ENCODE measurements at regions not wholly inside any gene's neighbourhood (a gene's known extent, or its start where the extent isn't known, plus 50 kb on each side); places are given as distances from the start of the nearest gene placed in this dataset.

DNA sequence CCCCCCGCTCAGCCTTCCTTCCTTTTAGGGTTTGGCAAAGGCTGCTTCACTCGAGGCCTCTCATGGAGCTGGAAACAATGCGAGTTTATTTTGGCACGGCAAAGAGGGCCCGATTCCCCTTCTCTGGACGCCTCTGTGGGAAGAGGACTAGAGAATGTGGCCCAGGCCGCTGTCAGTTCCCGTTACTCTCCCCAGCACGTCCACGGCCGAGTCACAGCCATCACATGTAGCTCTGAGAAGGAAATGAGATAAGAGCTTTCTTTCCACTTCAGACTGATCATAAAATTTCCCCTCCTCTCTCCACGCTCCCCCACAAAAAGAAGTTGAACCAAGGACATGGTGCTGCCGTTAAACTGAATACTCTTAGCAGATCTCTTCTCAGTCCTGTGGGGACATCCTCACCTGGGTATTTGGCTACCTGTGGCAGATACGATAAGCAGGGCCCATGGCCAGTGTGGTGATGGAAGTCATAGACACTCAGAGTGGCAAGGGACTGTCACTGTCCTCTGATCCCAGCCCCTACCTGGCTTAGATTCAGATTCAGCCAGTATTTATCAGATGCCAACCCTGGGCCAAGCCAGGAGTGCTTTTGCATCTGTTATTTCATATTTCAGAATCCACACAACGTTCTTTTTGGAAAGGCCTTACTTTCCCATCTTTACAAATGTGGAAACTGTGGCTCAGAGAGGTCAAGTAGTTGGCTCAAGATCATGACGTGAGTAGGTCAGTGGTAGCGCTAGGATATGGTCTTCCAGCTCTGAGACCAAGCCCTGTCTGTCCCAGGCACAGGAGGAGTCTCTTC is 101.2 kb downstream of the MCFD2 start:
- no peak for TF ChIP-seq POLR2A (IDR thresholded peaks at IDR 0.05)
- no peak for TF ChIP-seq CTCF (IDR thresholded peaks at IDR 0.05)

All from Peyer's patch (tissue), 4 donors.